Neuron (in vitro differentiated cells): ENCODE measurements at regions not wholly inside any gene's neighbourhood (a gene's known extent, or its start where the extent isn't known, plus 50 kb on each side); places are given as distances from the start of the nearest gene placed in this dataset.
"Not testable (repeated sequence)": the region's sequence is repeated elsewhere in the genome, so short reads cannot be mapped to it uniquely, and the experiment has no call there.

ENCODE experiments used
- H2AFZ ChIP-seq: one replicate; pipeline ENCODE4 v1.6.1; 2013; ENCODE audit warnings: low read depth, mild to moderate bottlenecking, inconsistent platforms, low read length, moderate library complexity
- H3K27me3 ChIP-seq: one replicate; pipeline ENCODE4 v1.6.1; 2013; ENCODE audit warnings: low read length; ENCODE audit not compliant: insufficient read depth
- H3K36me3 ChIP-seq: one replicate; pipeline ENCODE4 v1.6.1; 2013; ENCODE audit warnings: low read length; ENCODE audit not compliant: insufficient read depth
- H3K4me1 ChIP-seq: one replicate; pipeline ENCODE4 v1.6.1; 2013; ENCODE audit warnings: low read length; ENCODE audit not compliant: insufficient read depth
- H3K4me3 ChIP-seq: 2 replicates; pipeline ENCODE4 v1.5.1; 2013; ENCODE audit warnings: mild to moderate bottlenecking, low read length, moderate library complexity
- H3K9me3 ChIP-seq: one replicate; pipeline ENCODE4 v1.6.1; 2013; ENCODE audit warnings: low read length

- H3K9me3 ChIP-seq = no peaks in the 10 kb centered on the region
- no peaks in the 10 kb centered on the region for H3K36me3 ChIP-seq
- no peak overlapping the region for H3K4me3 ChIP-seq
Observed at GRCh38 chrX:139023531-139023930, 312.0 kb upstream of the FGF13 start.

GRCh38 chrX:139020801-139021200 is 309.3 kb upstream of the FGF13 start:
- Histone ChIP-seq H2AFZ (no peak overlapping the region), H3K36me3 (no peaks in the 10 kb centered on the region), H3K27me3 (no peaks in the 10 kb centered on the region), H3K9me3 (no peaks in the 10 kb centered on the region), H3K4me3 (no peak overlapping the region), H3K4me1 (no peaks in the 10 kb centered on the region)

More at GRCh38 chrX:139023531-139023930, 312.0 kb upstream of the FGF13 start:
- H2AFZ ChIP-seq = no peak overlapping the region
- no peaks in the 10 kb centered on the region for H3K4me1 ChIP-seq
- no peaks in the 10 kb centered on the region for H3K27me3 ChIP-seq

GRCh38 chrX:139018436-139018835 is 306.9 kb upstream of the FGF13 start:
- H3K27me3 ChIP-seq = no peaks in the 10 kb centered on the region
- H2AFZ ChIP-seq = no peak overlapping the region
- H3K9me3 ChIP-seq = no peaks in the 10 kb centered on the region
- H3K4me1 ChIP-seq = no peaks in the 10 kb centered on the region
- H3K4me3 ChIP-seq = no peak overlapping the region
- no peaks in the 10 kb centered on the region for H3K36me3 ChIP-seq

GRCh38 chrX:139015627-139016026 is 304.1 kb upstream of the FGF13 start:
- H3K4me1 ChIP-seq = no peaks in the 10 kb centered on the region
- H3K36me3 ChIP-seq = no peaks in the 10 kb centered on the region
- no peak overlapping the region for H2AFZ ChIP-seq
- no peaks in the 10 kb centered on the region for H3K9me3 ChIP-seq
- H3K27me3 ChIP-seq = no peaks in the 10 kb centered on the region
- H3K4me3 ChIP-seq = no peak overlapping the region

GRCh38 chrX:139008185-139008584 is 296.7 kb upstream of the FGF13 start:
- H2AFZ ChIP-seq = no peak overlapping the region
- no peaks in the 10 kb centered on the region for H3K9me3 ChIP-seq
- no peaks in the 10 kb centered on the region for H3K27me3 ChIP-seq
- no peak overlapping the region for H3K4me3 ChIP-seq
- H3K36me3 ChIP-seq = no peaks in the 10 kb centered on the region
- H3K4me1 ChIP-seq = no peaks in the 10 kb centered on the region

DNA sequence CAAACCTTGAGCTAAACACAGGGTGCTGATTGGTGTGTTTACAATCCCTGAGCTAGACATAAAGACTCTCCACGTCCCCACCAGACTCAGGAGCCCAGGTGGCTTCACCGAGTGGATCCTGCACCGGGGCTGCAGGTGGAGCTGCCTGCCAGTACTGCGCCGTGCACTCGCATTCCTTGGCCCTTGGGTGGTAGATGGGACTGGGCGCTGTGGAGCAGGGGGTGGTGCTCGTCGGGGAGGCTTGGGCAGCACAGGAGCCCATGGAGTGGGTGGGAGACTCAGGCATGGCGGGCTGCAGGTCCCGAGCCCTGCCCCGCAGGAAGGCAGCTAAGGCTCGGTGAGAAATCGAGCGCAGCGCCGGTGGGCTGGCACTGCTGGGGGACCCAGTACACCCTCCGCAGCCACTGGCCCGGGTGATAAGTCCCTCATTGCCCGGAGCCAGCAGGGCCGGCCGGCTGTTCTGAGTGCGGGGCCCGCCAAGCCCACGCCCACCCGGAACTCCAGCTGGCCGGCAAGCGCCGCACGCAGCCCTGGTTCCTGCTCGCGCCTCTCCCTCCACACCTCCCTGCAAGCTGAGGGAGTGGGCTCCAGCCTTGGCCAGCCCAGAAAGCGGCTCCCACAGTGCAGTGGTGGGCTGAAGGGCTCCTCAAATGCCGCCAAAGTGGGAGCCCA is 292.5 kb upstream of the FGF13 start:
- H3K4me3 ChIP-seq, H3K9me3 ChIP-seq, H3K27me3 ChIP-seq, H3K4me1 ChIP-seq, H2AFZ ChIP-seq, H3K36me3 ChIP-seq: not testable (repeated sequence)

DNA sequence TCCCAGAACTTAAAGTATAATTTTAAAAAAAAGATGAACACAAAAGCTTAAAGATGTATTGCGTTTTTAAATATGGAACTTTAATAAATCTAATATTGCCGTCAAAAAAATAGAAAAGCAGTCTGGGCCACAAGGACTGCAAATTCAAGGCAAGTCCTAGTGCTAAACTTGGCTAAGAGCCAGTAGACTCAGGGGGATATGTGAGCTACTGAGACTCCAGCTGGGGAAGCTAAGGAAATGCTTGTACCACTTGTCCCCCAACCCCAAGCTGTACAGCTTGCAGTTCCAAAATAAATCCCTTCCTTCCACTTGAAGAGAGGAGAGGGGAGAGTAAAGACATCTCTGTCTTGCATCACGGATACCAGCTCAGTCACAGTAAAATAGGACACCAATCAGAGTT is 290.8 kb upstream of the FGF13 start:
- Histone ChIP-seq H2AFZ (no peak overlapping the region), H3K36me3 (no peaks in the 10 kb centered on the region), H3K9me3 (peaks cover 1% of the 10 kb centered on the region), H3K27me3 (no peaks in the 10 kb centered on the region), H3K4me3 (no peak overlapping the region), H3K4me1 (no peaks in the 10 kb centered on the region)

GRCh38 chrX:138996268-138996667 is 284.8 kb upstream of the FGF13 start:
- no peak overlapping the region for H2AFZ ChIP-seq
- no peaks in the 10 kb centered on the region for H3K36me3 ChIP-seq
- peaks cover 2% of the 10 kb centered on the region for H3K9me3 ChIP-seq
- H3K27me3 ChIP-seq = no peaks in the 10 kb centered on the region
- no peaks in the 10 kb centered on the region for H3K4me1 ChIP-seq
- H3K4me3 ChIP-seq = no peak overlapping the region

DNA sequence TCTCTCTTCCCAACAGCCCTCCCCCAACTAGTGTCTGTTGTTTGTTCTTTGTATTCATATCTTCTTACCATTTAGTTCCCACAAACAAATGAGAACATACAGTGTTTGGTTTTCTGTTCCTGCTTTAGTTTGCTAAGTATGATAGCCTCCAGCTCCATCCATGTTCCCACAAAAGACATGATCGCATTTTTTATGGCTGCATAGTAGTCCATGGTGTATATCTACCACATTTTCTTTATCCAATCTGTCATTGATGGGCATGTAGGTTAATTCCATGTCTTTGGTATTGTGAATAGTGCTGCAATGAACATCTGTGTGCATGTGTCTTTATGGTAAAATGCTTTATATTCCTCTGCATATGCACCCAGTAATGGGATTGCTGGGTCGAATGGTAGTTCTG is 283.9 kb upstream of the FGF13 start:
- peaks cover 2% of the 10 kb centered on the region for H3K9me3 ChIP-seq
- no peak overlapping the region for H2AFZ ChIP-seq
- H3K27me3 ChIP-seq = no peaks in the 10 kb centered on the region
- H3K36me3 ChIP-seq = no peaks in the 10 kb centered on the region
- H3K4me3 ChIP-seq = no peak overlapping the region
- no peaks in the 10 kb centered on the region for H3K4me1 ChIP-seq

GRCh38 chrX:138990425-138990824 is 278.9 kb upstream of the FGF13 start:
- H3K27me3 ChIP-seq, H3K4me3 ChIP-seq, H3K9me3 ChIP-seq, H3K4me1 ChIP-seq, H2AFZ ChIP-seq, H3K36me3 ChIP-seq: not testable (repeated sequence)

DNA sequence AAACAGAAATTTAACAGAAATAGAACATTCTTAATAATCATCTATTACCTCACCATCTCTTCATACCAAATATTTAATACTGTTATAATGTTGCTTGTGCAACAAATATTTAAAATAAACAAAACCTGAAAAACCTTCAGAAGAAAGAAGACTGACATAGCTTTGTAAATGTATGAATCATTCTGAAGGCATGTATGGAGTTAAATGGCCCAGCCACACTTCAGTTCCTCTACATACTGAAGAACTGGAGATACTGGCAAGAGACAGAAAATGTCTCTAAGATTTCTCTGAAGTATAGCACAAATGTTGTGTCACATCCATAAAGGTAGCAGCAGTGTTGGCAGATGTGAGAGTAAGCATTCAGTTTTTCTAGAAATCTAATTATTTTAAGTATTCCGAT is 275.3 kb upstream of the FGF13 start:
- H3K4me1 ChIP-seq = no peaks in the 10 kb centered on the region
- H3K9me3 ChIP-seq = no peaks in the 10 kb centered on the region
- H2AFZ ChIP-seq = no peak overlapping the region
- H3K36me3 ChIP-seq = no peaks in the 10 kb centered on the region
- H3K4me3 ChIP-seq = no peak overlapping the region
- H3K27me3 ChIP-seq = no peaks in the 10 kb centered on the region

- Histone ChIP-seq H3K36me3 (no peaks in the 10 kb centered on the region), H3K27me3 (no peaks in the 10 kb centered on the region), H3K9me3 (no peaks in the 10 kb centered on the region), H3K4me3 (no peak overlapping the region), H2AFZ (no peak overlapping the region), H3K4me1 (no peaks in the 10 kb centered on the region)
Observed at GRCh38 chrX:138986235-138986634, 274.7 kb upstream of the FGF13 start.

DNA sequence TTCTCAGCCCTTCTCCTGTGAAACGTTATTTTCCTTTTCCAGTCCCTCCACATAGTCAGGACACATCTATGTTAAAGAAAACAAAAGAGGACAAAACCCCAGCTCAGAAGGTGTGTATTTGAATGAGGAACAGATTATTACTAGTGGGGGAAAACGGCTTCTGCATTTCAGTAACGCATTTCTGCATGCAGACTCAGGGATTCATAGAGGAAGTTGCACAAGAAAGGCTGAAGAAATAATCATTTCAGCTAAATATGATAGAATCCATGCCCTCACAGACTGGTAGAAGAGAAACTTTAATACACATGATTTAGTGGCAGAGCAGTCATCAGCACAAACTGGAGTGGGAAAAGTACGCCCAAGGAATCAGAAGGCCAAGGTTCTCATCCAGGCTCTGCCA is 270.8 kb upstream of the FGF13 start:
- no peak overlapping the region for H3K4me3 ChIP-seq
- no peak overlapping the region for H2AFZ ChIP-seq
- no peaks in the 10 kb centered on the region for H3K36me3 ChIP-seq
- no peaks in the 10 kb centered on the region for H3K9me3 ChIP-seq
- no peaks in the 10 kb centered on the region for H3K27me3 ChIP-seq
- H3K4me1 ChIP-seq = no peaks in the 10 kb centered on the region

- Histone ChIP-seq H3K4me1 (no peaks in the 10 kb centered on the region), H3K9me3 (no peaks in the 10 kb centered on the region), H3K36me3 (no peaks in the 10 kb centered on the region), H3K4me3 (no peak overlapping the region), H3K27me3 (no peaks in the 10 kb centered on the region), H2AFZ (no peak overlapping the region)
Observed at GRCh38 chrX:138964501-138964900, 253.0 kb upstream of the FGF13 start.
